ENCODE measurements at regions not wholly inside any gene's neighbourhood (a gene's known extent, or its start where the extent isn't known, plus 50 kb on each side); places are given as distances from the start of the nearest gene placed in this dataset.

DNA sequence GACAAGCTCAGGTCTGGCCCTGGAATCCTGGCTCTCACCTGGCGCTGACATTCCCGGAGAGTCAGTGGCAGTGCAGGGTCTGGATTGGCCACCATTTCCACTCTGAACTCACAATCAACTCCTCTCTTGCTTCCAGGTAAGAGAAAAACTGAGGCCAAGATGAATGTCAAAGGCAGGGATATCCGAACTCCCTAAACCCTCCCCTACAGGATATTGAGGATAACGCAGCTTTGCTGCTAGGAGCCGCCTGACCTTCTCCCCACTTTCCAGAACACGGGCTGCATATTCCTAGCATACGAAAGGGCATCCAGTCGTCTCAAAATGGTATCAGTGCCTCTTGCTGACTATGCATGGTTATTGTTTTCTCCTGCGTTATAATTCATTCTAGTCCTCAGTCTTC lies 473.4 kb downstream of the SOX9 start:
- H3K36me3 Mint-ChIP-seq = no peaks in the 10 kb centered on the region
- no peak overlapping the region for H3K27ac Mint-ChIP-seq
- H3K4me1 Mint-ChIP-seq = peaks cover 8 to 10% of the 10 kb centered on the region in 2 donors
- DNase-seq = no peak
- H3K4me3 Mint-ChIP-seq = no peak overlapping the region
- H3K27me3 Mint-ChIP-seq (ENCODE audit: low read depth in 3 of 3) = peaks cover 11 to 16% (median 11%) of the 10 kb centered on the region in 3 donors
- peaks cover 0 to 4% (median 0%) of the 10 kb centered on the region in 6 donors for H3K9me3 Mint-ChIP-seq
